Fibroblast of skin of left quadriceps (primary cell): ENCODE measurements at regions not wholly inside any gene's neighbourhood (a gene's known extent, or its start where the extent isn't known, plus 50 kb on each side); places are given as distances from the start of the nearest gene placed in this dataset.

Experiments
- DNase-seq, 2 experiments: peaks; one replicate each; pipeline ENCODE4 v3.0.0-alpha.2; 2013; ENCODE audit warnings: low read depth in 2 of 2

GRCh38 chr6:19324376-19324775, 512.8 kb upstream of the ID4 start:
- no peak for DNase-seq

- no peak for DNase-seq
Observed at GRCh38 chr6:19325335-19325789, 511.8 kb upstream of the ID4 start.

DNA sequence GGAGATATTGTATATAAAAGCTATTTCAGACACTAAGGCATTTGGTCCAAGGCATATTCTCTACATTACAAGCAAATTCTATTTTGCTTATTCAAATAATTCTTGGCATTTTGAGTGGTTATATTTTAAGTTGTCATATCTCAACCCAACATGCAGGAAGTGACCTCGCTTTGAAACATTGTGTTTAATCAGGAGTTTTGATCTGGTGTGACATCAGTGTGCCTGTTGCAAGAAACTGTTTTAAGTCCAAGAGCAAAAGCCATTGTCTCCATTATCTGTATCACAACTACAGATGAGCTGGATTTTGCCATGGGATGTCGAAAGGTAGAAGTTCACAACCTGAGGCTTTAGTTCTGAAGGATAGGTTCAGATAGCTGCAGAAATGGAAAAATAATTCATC, 509.9 kb upstream of the ID4 start:
- DNase-seq: peak in 1 of 2 experiments; percentile 22

GRCh38 chr6:19327661-19328060, 509.5 kb upstream of the ID4 start:
- no peak for DNase-seq

- DNase-seq: no peak
Observed at GRCh38 chr6:19329078-19329477, 508.1 kb upstream of the ID4 start.

GRCh38 chr6:19331089-19331488, 506.1 kb upstream of the ID4 start:
- no peak for DNase-seq

DNA sequence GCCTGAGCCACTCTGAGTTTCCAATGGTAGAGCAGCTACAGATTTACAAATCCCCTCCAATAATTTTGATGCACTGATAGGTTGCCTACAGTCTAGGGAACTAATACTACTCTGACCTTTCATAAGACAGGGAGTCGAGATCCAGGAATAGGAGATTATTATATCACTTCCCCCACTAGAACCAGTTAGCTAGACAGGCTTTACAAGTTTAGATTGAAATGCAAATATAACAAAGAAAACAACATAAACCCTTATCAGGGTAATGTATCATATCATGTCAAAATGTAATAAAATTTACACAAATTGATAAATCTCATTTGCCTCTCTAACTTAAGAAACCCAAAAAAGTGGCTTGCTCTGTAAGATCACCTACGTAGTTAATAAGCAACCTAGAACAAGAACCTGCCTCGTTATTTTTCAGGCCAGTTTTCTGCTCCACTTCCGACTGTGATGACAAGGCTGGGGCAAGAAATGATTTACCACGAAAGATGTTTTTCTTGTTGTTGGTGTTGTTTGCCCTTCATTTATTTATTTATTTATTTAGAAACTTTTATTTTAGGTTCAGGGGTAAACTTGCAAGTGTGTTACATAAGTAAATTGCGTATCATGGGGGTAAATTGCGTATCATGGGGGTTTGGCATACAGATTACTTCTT, 504.2 kb upstream of the ID4 start:
- DNase-seq: no peak

DNA sequence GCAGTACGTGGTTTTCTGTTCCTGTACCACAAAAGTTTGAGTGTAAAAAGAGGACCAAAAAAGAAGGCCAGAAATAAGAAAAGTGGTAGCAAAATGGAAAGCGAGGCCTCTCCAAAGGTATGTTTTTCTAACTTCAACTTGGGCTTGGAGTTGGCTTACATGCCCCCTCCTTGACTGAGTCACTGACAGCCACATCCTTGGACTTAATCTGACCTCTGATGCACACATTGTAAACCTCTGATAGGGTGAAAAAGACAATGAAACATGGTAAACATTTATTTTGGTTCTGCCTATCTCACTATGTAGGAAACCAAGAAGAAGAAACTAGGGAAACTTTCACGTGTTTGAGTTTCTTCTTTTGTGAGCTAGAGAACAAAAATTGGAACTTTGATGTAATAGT, 503.2 kb upstream of the ID4 start:
- DNase-seq: no peak

DNA sequence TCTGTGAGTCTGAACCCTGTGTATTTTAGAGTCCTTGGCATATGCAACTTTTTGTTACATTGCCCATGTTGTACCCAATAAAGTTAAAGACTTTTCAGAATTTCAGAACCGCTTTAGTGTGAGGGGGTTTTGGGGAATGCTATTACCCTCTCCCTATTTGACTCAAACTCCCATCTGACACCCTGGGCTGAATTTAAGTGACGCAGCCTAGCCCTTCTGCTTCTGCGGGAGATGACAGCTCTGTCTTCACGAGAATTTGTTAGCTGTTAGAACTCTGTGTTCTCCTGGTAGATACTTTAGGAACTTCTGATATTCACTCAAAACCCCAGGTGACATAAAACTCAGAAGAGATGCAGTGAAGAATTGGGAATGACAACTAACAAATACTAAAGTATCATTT, 500.6 kb upstream of the ID4 start:
- no peak for DNase-seq

DNA sequence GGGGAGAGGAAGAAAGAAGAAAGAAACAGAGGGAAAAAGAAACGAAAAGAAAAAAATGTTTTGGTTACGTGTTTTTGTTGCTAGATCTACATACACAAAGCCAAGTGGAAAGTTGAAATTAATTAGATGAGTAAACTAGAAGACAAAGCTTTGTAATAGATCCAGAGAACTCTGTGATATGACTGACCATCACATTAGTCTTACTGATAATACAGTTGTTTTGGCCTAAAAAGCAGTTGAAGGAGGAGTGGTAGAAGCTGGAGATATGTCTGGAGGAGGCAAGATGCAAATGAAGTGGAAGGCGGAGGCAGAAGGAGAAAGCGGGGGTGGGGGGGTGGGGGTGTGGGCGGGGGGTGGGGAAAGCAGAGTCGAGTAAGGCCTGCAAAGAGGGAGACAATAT, 500.1 kb upstream of the ID4 start:
- no peak for DNase-seq

DNA sequence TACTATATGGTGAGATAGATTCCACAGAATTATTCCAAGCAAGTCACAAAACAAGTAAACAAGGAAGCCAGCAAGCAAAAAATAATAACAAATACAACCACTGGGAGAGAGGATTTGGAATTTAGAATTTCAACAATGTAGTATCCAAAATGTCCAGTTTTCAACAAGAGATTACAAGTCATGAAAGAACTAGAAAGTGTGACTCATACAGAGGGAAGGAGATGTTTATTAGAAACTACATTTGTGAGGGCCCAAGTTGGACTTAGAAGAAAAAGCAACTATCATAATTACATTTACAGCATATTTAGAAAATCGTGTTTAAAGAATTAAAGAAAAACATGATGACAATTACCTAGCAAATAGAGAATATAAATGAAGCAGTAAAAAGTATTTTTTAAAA, 494.6 kb upstream of the ID4 start:
- DNase-seq: no peak

GRCh38 chr6:19349429-19349828, 487.7 kb upstream of the ID4 start:
- no peak for DNase-seq

DNA sequence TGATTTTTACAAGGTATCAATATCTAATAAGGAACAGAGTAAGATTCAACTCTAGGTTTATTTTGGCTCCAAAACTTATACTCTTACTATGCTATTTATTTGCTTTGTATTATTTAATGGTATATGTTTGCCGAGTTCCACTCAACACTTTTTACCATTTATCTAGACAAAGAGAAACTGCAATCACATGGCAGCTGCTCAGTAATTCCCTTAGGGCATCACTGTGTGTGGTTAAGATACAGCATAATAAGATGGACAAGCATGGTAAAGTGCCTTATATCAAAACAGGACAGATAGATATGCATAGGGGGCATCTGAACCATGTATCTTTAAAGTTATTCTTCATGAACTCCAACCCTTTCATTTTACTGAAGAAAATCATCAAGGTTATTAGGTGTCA, 483.0 kb upstream of the ID4 start:
- no peak for DNase-seq

DNA sequence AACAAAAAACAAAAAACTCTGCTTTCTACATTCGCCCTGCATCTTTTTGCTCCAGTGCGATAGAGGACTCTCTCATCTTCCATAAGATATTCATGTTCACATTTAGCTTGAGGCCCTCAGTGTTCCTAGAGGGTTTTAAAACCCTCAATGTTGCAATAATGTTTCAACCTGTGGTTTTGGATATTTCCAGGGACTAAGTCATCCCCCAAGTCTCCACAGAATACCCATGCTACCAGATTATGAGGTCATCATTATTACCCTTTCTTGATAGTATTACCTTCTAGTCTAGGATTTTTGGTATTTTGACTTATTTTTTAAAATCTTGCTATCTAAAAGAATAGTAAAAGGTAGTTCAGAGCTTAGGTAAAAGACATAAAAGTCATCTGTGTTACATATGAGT, 480.5 kb upstream of the ID4 start:
- DNase-seq: peak in 1 of 2 experiments; percentile 3

- no peak for DNase-seq
Observed at GRCh38 chr6:19362396-19362795, 474.8 kb upstream of the ID4 start.

DNA sequence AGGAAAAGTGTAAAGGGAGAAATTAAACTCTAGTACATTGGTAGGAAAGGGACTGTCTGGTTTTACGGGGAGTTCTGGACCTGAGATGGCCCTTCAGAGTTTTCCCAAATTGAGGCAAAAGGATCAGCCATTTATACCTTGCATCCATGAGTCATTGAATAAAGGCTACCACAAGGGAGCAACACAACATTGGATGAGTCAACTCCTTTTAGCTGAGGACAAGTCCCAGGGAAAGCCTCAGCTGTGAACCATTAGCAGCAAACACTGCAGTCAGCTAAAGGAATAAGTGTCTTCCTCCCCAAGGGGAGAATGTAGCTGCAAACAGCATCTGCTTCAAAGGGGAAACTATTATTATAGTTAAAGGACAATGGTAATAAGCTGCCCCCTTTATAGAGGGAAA, 468.7 kb upstream of the ID4 start:
- DNase-seq: peak; percentile 26 to 35

GRCh38 chr6:19369785-19370184, 467.4 kb upstream of the ID4 start:
- no peak for DNase-seq

GRCh38 chr6:19370831-19371230, 466.3 kb upstream of the ID4 start:
- no peak for DNase-seq

DNA sequence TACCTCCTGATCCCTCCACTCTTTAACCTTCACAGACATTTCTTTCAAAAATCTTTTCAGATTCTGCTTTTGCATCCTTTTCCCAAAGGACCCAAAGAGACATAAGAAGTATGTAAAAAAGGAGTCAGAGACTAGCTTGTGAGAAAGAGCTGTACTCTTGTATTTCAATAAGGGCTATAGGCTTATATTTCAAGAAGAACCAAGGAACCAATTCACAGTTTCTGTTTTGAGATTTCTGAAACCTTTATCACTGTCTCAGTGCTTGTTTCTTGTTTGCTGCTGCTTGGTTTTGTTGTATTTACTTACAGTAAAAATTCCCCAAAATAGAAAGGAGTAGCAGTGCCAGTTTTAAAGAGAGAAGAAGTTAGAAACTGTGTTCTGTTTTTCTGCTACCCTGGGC, 461.6 kb upstream of the ID4 start:
- DNase-seq: no peak

DNA sequence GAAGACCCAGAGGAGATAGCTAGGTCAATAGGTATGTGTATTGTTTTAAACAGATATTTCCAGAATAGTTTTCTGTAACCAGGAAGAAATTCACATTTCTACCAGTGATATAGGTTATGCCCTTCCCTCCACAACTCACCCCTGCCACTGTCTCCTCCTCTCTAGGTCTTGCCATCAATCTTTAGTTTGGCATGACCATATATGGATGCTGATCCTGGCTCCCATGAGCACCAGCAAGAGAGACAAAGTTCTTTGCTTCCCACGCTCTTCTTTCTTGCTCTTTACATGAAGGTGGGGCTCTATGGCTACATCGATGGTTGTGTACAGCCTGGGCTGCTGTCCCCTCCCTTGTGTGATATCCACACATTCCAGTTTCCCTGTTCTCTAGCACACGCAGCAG, 459.4 kb upstream of the ID4 start:
- DNase-seq: no peak

GRCh38 chr6:19380293-19380692, 456.9 kb upstream of the ID4 start:
- DNase-seq: no peak

- no peak for DNase-seq
Observed at GRCh38 chr6:19382676-19383075, 454.5 kb upstream of the ID4 start.

- DNase-seq: no peak
Observed at GRCh38 chr6:19391926-19392325, 445.2 kb upstream of the ID4 start.

DNA sequence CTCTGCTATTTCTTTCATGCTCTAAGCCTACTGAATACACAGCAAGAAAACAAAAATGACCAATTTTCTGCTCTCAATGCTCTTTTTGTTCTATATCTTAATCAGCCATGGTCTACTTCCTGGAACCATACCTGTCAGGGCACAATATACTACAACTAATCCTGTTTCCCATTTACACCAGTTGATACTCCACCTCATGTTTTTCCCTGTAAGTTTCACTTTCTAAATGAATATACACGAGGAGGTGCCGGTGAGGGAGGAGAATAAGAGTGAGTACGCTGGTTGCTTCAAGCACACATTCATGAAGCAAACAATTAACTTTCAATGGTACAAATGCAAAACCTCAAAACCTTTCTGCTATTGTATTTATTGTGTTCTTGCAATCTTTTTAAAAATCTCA, 443.1 kb upstream of the ID4 start:
- DNase-seq: no peak
